NCI-H748 treated with DMSO at 0.1 percent for 48 hours (cell line): ENCODE measurements at regions not wholly inside any gene's neighbourhood (a gene's known extent, or its start where the extent isn't known, plus 50 kb on each side); places are given as distances from the start of the nearest gene placed in this dataset.

Experiments used
- DNase-seq: peaks from one replicate; lab custom pipeline; 2025; lab: John Stamatoyannopoulos, UW

- DNase-seq: no peak
Observed at GRCh38 chr12:13595536-13596443, 385.6 kb downstream of the GRIN2B start.

GRCh38 chr12:13594731-13595514 lies 386.5 kb downstream of the GRIN2B start:
- no peak for DNase-seq

GRCh38 chr12:13592063-13592942 lies 389.1 kb downstream of the GRIN2B start:
- DNase-seq: no peak

- no peak for DNase-seq
Observed at GRCh38 chr12:13591488-13591887, 389.9 kb downstream of the GRIN2B start.

- no peak for DNase-seq
Observed at GRCh38 chr12:13591059-13591458, 390.3 kb downstream of the GRIN2B start.

GRCh38 chr12:13588574-13588973 lies 392.0 kb downstream of the EMP1 start:
- DNase-seq: no peak

- no peak for DNase-seq
Observed at GRCh38 chr12:13587721-13588390, 391.3 kb downstream of the EMP1 start.

GRCh38 chr12:13586361-13586760 lies 389.8 kb downstream of the EMP1 start:
- no peak for DNase-seq

GRCh38 chr12:13584541-13584940 lies 388.0 kb downstream of the EMP1 start:
- DNase-seq: no peak

GRCh38 chr12:13583630-13584029 lies 387.1 kb downstream of the EMP1 start:
- DNase-seq: no peak

GRCh38 chr12:13582421-13582820 lies 385.9 kb downstream of the EMP1 start:
- DNase-seq: no peak

GRCh38 chr12:13581031-13581430 lies 384.5 kb downstream of the EMP1 start:
- no peak for DNase-seq

GRCh38 chr12:13580206-13580605 lies 383.7 kb downstream of the EMP1 start:
- no peak for DNase-seq

GRCh38 chr12:13576935-13577500 lies 380.5 kb downstream of the EMP1 start:
- DNase-seq: no peak

GRCh38 chr12:13573698-13574321 lies 377.3 kb downstream of the EMP1 start:
- DNase-seq: no peak

- no peak for DNase-seq
Observed at GRCh38 chr12:13571035-13571434, 374.5 kb downstream of the EMP1 start.

GRCh38 chr12:13570005-13570694 lies 373.6 kb downstream of the EMP1 start:
- DNase-seq: no peak

GRCh38 chr12:13566292-13566691 lies 369.8 kb downstream of the EMP1 start:
- DNase-seq: no peak

GRCh38 chr12:13564266-13564810 lies 367.8 kb downstream of the EMP1 start:
- no peak for DNase-seq

GRCh38 chr12:13563743-13564125 lies 367.2 kb downstream of the EMP1 start:
- DNase-seq: no peak
